Suprapubic skin (tissue), 4 donors: ENCODE measurements at regions not wholly inside any gene's neighbourhood (a gene's known extent, or its start where the extent isn't known, plus 50 kb on each side); places are given as distances from the start of the nearest gene placed in this dataset.

Experiments
- EP300 ChIP-seq: sonication (generic); formaldehyde crosslinking; IDR thresholded peaks from one replicate; pipeline ENCODE4 v1.6.1; 2017; ENCODE audit warnings: antibody characterized with exemption
- POLR2A ChIP-seq, 2 donors: fragments of 450-650 bp; IDR thresholded peaks; one replicate each; pipeline ENCODE4 v1.6.1; 2017; ENCODE audit warnings: antibody characterized with exemption in 2 of 2, mild to moderate bottlenecking in 2 of 2, moderate library complexity in 2 of 2
- POLR2AphosphoS5 ChIP-seq, 3 donors: sonication (generic); formaldehyde crosslinking; IDR thresholded peaks; one replicate each; pipeline ENCODE4 v1.6.1; 2017; ENCODE audit warnings: antibody characterized with exemption in 3 of 3
- TF ChIP-seq, protein P1 (sequence below), 2 donors: fragments of 200-600 bp in 1 of 2; fragments of 450-650 bp in 1 of 2; sonication (generic) in 1 of 2; IDR thresholded peaks; one replicate each; pipeline ENCODE4 v1.5.1; 2016 to 2019; ENCODE audit warnings: antibody characterized with exemption in 2 of 2, mild to moderate bottlenecking in 1 of 2, moderate library complexity in 1 of 2

DNA sequence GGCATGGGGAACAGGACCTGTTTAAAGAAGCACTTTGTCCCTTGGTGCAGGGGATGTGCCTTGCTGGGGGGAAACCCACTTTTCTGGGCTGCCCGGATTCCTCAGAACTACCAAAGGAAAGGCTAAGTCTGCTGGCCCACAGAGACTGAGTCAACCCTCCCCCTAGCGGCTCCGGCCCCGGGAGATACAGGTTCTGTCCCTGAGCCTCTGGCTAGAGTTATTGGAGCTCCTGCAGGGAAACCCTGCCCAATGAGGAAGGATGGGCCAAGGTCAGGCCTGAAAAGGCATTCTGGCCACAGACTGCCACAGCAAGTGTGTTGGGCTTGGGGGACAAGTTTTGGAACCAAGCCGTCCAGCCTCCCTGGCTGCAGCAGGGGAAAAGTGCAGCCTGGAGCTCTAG is 490.9 kb upstream of the ACTRT1 start:
- TF ChIP-seq, protein P1, sequence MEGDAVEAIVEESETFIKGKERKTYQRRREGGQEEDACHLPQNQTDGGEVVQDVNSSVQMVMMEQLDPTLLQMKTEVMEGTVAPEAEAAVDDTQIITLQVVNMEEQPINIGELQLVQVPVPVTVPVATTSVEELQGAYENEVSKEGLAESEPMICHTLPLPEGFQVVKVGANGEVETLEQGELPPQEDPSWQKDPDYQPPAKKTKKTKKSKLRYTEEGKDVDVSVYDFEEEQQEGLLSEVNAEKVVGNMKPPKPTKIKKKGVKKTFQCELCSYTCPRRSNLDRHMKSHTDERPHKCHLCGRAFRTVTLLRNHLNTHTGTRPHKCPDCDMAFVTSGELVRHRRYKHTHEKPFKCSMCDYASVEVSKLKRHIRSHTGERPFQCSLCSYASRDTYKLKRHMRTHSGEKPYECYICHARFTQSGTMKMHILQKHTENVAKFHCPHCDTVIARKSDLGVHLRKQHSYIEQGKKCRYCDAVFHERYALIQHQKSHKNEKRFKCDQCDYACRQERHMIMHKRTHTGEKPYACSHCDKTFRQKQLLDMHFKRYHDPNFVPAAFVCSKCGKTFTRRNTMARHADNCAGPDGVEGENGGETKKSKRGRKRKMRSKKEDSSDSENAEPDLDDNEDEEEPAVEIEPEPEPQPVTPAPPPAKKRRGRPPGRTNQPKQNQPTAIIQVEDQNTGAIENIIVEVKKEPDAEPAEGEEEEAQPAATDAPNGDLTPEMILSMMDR (IDR thresholded peaks at IDR 0.05) = no peak
- TF ChIP-seq POLR2A (IDR thresholded peaks at IDR 0.05) (no peak), POLR2AphosphoS5 (IDR thresholded peaks at IDR 0.05) (no peak), EP300 (no peak)
